CD4-positive, CD25-positive, alpha-beta regulatory T cell (primary cell): ENCODE measurements at regions not wholly inside any gene's neighbourhood (a gene's known extent, or its start where the extent isn't known, plus 50 kb on each side); places are given as distances from the start of the nearest gene placed in this dataset.

Experiments used
- ATAC-seq, 2 donors: fragments of 150-1000 bp; cut with Tn5 transposase; one replicate each; pipeline ENCODE4 v1.10.0; 2021; ENCODE audit warnings: low read depth in 2 of 2, moderate number of reproducible peaks in 2 of 2, moderate library complexity in 1 of 2
- DNase-seq, 3 donors: peaks; one replicate each; pipeline versions ENCODE4 v3.0.0 to v3.0.0-alpha.2; 2012 to 2022; ENCODE audit warnings: mixed read lengths in 1 of 3
- H3K27ac ChIP-seq: one replicate; pipeline ENCODE4 v1.7.0; 2013; ENCODE audit warnings: mild to moderate bottlenecking, low read length; ENCODE audit not compliant: insufficient read depth, poor library complexity, severe bottlenecking
- H3K27me3 ChIP-seq: one replicate; pipeline ENCODE4 v1.7.0; 2013; ENCODE audit warnings: low read length; ENCODE audit not compliant: control insufficient read depth, insufficient read depth
- H3K36me3 ChIP-seq: one replicate; pipeline ENCODE4 v1.7.0; 2013; ENCODE audit warnings: mild to moderate bottlenecking, low read length, moderate library complexity; ENCODE audit not compliant: control insufficient read depth, insufficient read depth
- H3K4me1 ChIP-seq: 2 replicates; pipeline ENCODE4 v1.7.0; 2013; ENCODE audit warnings: mild to moderate bottlenecking, low read length; ENCODE audit not compliant: insufficient read depth, control insufficient read depth, poor library complexity, severe bottlenecking
- H3K4me3 ChIP-seq: one replicate; pipeline ENCODE4 v1.7.0; 2013; ENCODE audit warnings: low read depth, mild to moderate bottlenecking, low read length, moderate library complexity
- H3K9me3 ChIP-seq, 2 experiments: 1 replicate in 1 of 2; 2 replicates in 1 of 2; pipeline ENCODE4 v1.7.0; 2013; ENCODE audit warnings: low read length in 2 of 2, mild to moderate bottlenecking in 1 of 2, moderate library complexity in 1 of 2; ENCODE audit not compliant: control insufficient read depth in 2 of 2
- H3K27ac Mint-ChIP-seq, 3 donors: one replicate each; pipeline ENCODE4 v1.8.0; 2020 to 2022; ENCODE audit warnings: mild to moderate bottlenecking in 3 of 3, mixed read lengths in 3 of 3, moderate library complexity in 2 of 3
- H3K27me3 Mint-ChIP-seq: one replicate; pipeline ENCODE4 v1.8.0; 2022; ENCODE audit warnings: mild to moderate bottlenecking, mixed read lengths
- H3K36me3 Mint-ChIP-seq: one replicate; pipeline ENCODE4 v1.8.0; 2020; ENCODE audit warnings: mixed read lengths
- H3K4me1 Mint-ChIP-seq, 4 donors: one replicate each; pipeline ENCODE4 v1.8.0; 2020 to 2022; ENCODE audit warnings: mixed read lengths in 4 of 4, mild to moderate bottlenecking in 1 of 4
- H3K4me3 Mint-ChIP-seq, 4 donors: one replicate each; pipeline ENCODE4 v1.8.0; 2020 to 2022; ENCODE audit warnings: mild to moderate bottlenecking in 4 of 4, mixed read lengths in 4 of 4, moderate library complexity in 3 of 4
- H3K9me3 Mint-ChIP-seq, 7 donors: one replicate each; pipeline ENCODE4 v1.8.0; 2020 to 2022; ENCODE audit warnings: mixed read lengths in 7 of 7, mild to moderate bottlenecking in 3 of 7, moderate library complexity in 2 of 7

DNA sequence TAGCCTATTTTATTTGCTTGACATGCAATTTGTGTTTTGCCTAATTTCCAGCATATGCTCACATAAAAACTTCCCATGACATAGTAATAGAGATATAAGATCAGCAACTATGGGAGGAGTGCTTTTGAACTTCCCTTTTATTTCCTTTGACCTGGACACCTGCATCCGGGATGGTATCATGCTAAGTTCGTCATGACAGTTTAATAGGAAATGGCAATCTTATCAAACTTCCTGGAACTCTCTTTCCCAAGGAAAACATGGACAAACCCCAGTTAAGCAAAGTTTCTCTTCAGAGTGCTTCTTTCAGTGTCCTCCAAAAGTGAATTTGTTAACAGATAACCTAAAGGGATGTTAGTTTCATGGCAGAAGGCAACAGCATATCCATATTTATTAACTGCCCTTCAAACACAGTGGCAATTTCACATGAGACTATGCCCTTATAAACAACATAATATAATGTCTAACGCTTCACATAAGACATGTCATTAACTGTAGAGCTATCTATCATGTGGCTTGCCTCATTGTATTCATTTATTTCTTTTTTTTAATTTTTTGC lies 474.7 kb upstream of the SEMA3A start:
- Histone ChIP-seq H3K4me1 (no peaks in the 10 kb centered on the region), H3K4me3 (no peak overlapping the region), H3K9me3 (peaks cover 4 to 9% of the 10 kb centered on the region in 2 experiments), H3K36me3 (no peaks in the 10 kb centered on the region), H3K27ac (no peak overlapping the region), H3K27me3 (no peaks in the 10 kb centered on the region)
- ATAC-seq: no peak
- Mint-ChIP-seq H3K4me1 (no peaks in the 10 kb centered on the region), H3K27ac (no peak overlapping the region), H3K9me3 (peaks cover 0 to 9% (median 4%) of the 10 kb centered on the region in 7 donors), H3K4me3 (no peak overlapping the region), H3K27me3 (no peaks in the 10 kb centered on the region), H3K36me3 (no peaks in the 10 kb centered on the region)
- no peak for DNase-seq

DNA sequence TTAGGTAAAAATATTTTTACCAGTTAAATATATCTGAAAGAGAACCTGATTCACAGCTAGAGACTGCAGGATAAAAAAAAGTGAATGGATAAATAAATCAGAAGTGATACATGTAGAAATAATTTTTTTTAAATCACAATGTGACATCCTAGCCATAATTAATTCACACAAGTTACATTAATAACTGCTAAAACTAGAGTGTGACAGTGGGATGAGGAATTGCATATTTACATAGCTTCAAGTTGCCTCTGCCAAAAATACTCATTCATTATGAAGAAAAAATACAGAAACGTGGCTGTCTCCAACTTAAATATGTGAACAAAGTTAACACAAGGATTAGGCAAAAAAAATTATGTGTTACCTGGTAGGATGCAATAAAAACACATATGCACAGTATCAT lies 473.5 kb upstream of the SEMA3A start:
- no peak for ATAC-seq
- no peaks in the 10 kb centered on the region for H3K4me1 Mint-ChIP-seq
- peaks cover 4 to 11% (median 4%) of the 10 kb centered on the region in 7 donors for H3K9me3 Mint-ChIP-seq
- Histone ChIP-seq H3K36me3 (no peaks in the 10 kb centered on the region), H3K27me3 (no peaks in the 10 kb centered on the region), H3K4me1 (no peaks in the 10 kb centered on the region), H3K4me3 (no peak overlapping the region), H3K27ac (no peak overlapping the region), H3K9me3 (peaks cover 4% of the 10 kb centered on the region in 2 experiments)
- H3K27ac Mint-ChIP-seq: peak overlapping the region in 1 of 3 donors; percentile 38
- no peak for DNase-seq
- H3K27me3 Mint-ChIP-seq: no peaks in the 10 kb centered on the region
- no peaks in the 10 kb centered on the region for H3K36me3 Mint-ChIP-seq
- no peak overlapping the region for H3K4me3 Mint-ChIP-seq

DNA sequence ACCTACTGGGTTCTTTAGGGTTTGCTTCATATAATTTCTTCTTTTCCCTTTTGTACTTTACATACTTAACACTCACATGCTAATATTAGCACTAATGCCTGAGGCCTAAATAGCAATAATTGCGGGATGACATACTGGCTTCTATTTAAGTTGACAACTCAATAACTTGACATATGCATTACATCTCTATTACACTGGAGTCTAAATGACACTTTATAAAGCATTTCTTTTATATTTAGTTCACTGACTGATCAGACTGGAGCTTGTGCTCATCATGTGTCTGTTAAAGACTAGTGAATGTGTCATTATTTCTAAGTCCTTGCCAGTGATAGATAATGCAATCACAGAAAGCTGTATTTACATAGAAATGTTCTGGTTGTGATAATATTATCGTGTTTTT lies 472.1 kb upstream of the SEMA3A start:
- no peak for ATAC-seq
- Mint-ChIP-seq H3K27ac (no peak overlapping the region), H3K27me3 (no peaks in the 10 kb centered on the region), H3K9me3 (peaks cover 4 to 11% (median 5%) of the 10 kb centered on the region in 7 donors), H3K36me3 (no peaks in the 10 kb centered on the region), H3K4me3 (no peak overlapping the region), H3K4me1 (no peaks in the 10 kb centered on the region)
- Histone ChIP-seq H3K27me3 (no peaks in the 10 kb centered on the region), H3K27ac (no peak overlapping the region), H3K36me3 (no peaks in the 10 kb centered on the region), H3K4me3 (no peak overlapping the region), H3K4me1 (no peaks in the 10 kb centered on the region), H3K9me3 (peaks cover 0 to 4% of the 10 kb centered on the region in 2 experiments)
- no peak for DNase-seq

DNA sequence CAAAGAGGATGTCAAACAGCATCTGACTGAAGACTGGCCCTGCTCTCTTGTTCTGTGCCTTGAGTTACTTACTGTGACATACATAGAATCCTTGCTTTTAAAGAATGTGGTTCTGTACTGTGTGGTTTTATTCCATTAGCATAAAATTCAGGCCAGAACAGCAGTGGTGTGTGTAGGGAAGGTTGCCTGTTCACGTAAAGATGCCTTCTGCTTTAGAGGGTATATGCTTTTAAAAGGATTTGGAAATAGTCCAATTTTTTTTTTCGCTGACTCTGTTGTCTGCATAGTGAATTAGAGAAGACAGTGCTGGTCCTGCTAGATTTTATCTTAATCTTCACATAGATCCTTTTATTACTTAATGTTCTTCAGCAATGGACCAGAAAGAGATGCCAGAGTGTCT lies 470.8 kb upstream of the SEMA3A start:
- Mint-ChIP-seq H3K27ac (no peak overlapping the region), H3K9me3 (peaks cover 1 to 11% (median 5%) of the 10 kb centered on the region in 7 donors), H3K36me3 (no peaks in the 10 kb centered on the region), H3K27me3 (no peaks in the 10 kb centered on the region), H3K4me1 (no peaks in the 10 kb centered on the region), H3K4me3 (no peak overlapping the region)
- no peaks in the 10 kb centered on the region for H3K27me3 ChIP-seq
- DNase-seq: no peak
- peaks cover 0 to 4% of the 10 kb centered on the region in 2 experiments for H3K9me3 ChIP-seq
- H3K36me3 ChIP-seq: no peaks in the 10 kb centered on the region
- no peaks in the 10 kb centered on the region for H3K4me1 ChIP-seq
- no peak overlapping the region for H3K4me3 ChIP-seq
- no peak for ATAC-seq
- no peak overlapping the region for H3K27ac ChIP-seq

DNA sequence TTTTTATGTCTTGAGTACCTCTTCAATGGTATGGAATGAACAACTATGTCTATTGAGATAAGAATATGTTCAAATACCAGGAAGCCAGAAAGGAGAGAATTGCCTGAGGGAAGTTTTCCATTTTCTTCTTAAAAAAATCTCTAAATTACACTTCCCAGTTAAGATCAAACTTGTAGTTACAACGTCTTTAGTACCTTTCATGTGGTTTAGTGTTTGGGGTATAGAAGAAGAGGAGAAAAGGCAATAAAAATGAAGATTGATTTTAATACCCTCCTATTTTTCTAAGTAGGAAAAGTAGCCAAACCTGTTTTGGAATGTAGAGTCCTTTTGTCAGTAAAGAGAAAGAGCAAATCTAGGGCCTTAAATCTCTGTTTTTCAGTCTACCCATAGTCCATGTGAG lies 470.0 kb upstream of the SEMA3A start:
- Histone ChIP-seq H3K36me3 (no peaks in the 10 kb centered on the region), H3K4me1 (no peaks in the 10 kb centered on the region), H3K4me3 (no peak overlapping the region), H3K27ac (no peak overlapping the region), H3K9me3 (peaks cover 0 to 4% of the 10 kb centered on the region in 2 experiments), H3K27me3 (no peaks in the 10 kb centered on the region)
- Mint-ChIP-seq H3K36me3 (no peaks in the 10 kb centered on the region), H3K27me3 (no peaks in the 10 kb centered on the region), H3K9me3 (peaks cover 1 to 9% (median 5%) of the 10 kb centered on the region in 7 donors), H3K4me1 (no peaks in the 10 kb centered on the region), H3K4me3 (no peak overlapping the region), H3K27ac (no peak overlapping the region)
- DNase-seq (no peak), ATAC-seq (no peak)

DNA sequence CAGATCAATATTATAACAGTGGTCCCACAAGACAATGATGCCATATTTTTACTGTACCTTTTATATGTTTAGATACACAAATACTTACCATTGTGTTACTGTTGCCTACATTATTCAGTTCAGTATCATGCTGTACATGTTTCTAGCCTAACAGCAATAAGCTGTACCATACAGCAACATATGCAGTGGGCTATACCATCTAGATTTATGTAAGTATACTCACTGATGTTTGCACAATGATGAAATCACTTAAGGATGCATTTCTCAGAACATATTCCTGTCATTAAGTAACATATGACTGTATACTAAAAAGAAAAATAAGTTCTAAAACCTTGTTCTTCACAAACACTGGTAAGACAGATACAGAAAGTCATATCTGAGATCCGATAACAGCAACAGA lies 468.6 kb upstream of the SEMA3A start:
- Mint-ChIP-seq H3K27me3 (no peaks in the 10 kb centered on the region), H3K4me3 (no peak overlapping the region), H3K36me3 (no peaks in the 10 kb centered on the region), H3K4me1 (no peaks in the 10 kb centered on the region), H3K9me3 (peaks cover 1 to 9% (median 5%) of the 10 kb centered on the region in 7 donors), H3K27ac (no peak overlapping the region)
- DNase-seq (no peak), ATAC-seq (no peak)
- Histone ChIP-seq H3K9me3 (no peaks in the 10 kb centered on the region), H3K4me1 (no peaks in the 10 kb centered on the region), H3K27ac (no peak overlapping the region), H3K36me3 (no peaks in the 10 kb centered on the region), H3K4me3 (no peak overlapping the region), H3K27me3 (no peaks in the 10 kb centered on the region)

DNA sequence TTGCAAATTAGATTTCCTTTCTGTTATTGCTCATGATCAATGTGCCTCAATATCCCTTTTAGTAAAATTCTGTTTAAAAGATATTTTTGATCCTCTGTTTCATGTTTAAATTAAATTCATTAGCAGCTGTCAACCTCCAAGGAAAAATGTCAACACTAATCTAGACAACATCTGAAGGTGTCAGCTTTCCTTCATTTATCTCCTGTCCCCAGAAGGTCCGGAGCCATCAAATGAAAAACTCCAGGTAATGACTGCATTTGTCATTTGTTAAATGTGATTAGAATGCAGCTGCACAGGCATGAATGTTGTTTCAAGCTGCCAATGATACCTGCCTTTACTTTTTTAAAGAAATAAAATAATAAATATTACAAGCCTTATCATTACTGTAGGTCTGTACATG lies 463.7 kb upstream of the SEMA3A start:
- Mint-ChIP-seq H3K27me3 (no peaks in the 10 kb centered on the region), H3K4me3 (no peak overlapping the region), H3K9me3 (peaks cover 0 to 4% (median 2%) of the 10 kb centered on the region in 7 donors), H3K4me1 (no peaks in the 10 kb centered on the region), H3K27ac (no peak overlapping the region), H3K36me3 (no peaks in the 10 kb centered on the region)
- H3K9me3 ChIP-seq: no peaks in the 10 kb centered on the region
- no peaks in the 10 kb centered on the region for H3K27me3 ChIP-seq
- DNase-seq (no peak), ATAC-seq (no peak)
- no peak overlapping the region for H3K27ac ChIP-seq
- H3K36me3 ChIP-seq: no peaks in the 10 kb centered on the region
- H3K4me1 ChIP-seq: no peaks in the 10 kb centered on the region
- no peak overlapping the region for H3K4me3 ChIP-seq

DNA sequence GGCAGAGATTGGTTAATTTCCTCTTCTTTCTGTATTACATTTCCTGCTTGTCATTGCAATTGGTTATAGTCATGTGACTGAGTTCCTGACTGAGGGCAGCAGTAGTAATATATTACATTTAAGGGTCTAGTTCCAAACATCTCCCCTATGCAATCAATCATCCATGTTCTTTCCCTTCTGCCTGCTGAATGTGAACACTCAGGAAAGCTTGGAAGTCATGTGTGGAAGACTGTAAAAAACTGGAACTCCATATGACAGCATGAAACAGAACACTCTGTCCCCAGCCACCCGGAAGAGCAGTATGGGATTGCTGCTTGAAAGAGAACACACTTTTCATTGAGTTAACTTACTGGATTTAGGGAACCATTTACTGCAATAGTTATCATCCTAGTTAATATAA lies 459.7 kb upstream of the SEMA3A start:
- DNase-seq (no peak), ATAC-seq (no peak)
- H3K27me3 Mint-ChIP-seq: no peaks in the 10 kb centered on the region
- H3K4me3 ChIP-seq: no peak overlapping the region
- no peaks in the 10 kb centered on the region for H3K36me3 Mint-ChIP-seq
- no peaks in the 10 kb centered on the region for H3K4me1 Mint-ChIP-seq
- no peaks in the 10 kb centered on the region for H3K36me3 ChIP-seq
- H3K9me3 Mint-ChIP-seq: peaks cover 0 to 6% (median 4%) of the 10 kb centered on the region in 7 donors
- H3K27ac ChIP-seq: no peak overlapping the region
- no peak overlapping the region for H3K4me3 Mint-ChIP-seq
- H3K27ac Mint-ChIP-seq: no peak overlapping the region
- H3K27me3 ChIP-seq: no peaks in the 10 kb centered on the region
- no peaks in the 10 kb centered on the region for H3K4me1 ChIP-seq
- peaks cover 0 to 2% of the 10 kb centered on the region in 2 experiments for H3K9me3 ChIP-seq
